GM23338 (cell line): ENCODE measurements at regions not wholly inside any gene's neighbourhood (a gene's known extent, or its start where the extent isn't known, plus 50 kb on each side); places are given as distances from the start of the nearest gene placed in this dataset.

Experiments
- ATAC-seq: fragments of 200-7000 bp; cut with Tn5 transposase; 3 replicates; pipeline ENCODE4 v1.9.1; 2020
- DNase-seq: peaks from one replicate; pipeline ENCODE4 v3.0.0-alpha.2; 2015; ENCODE audit warnings: low spot score
- H2AFZ ChIP-seq: fragments of 200-600 bp; sonication (generic); 2 replicates; pipeline ENCODE4 v1.8.0; 2016; ENCODE audit warnings: antibody characterized with exemption, mild to moderate bottlenecking, moderate library complexity
- H3F3A ChIP-seq: fragments of 200-600 bp; sonication (generic); replicated peaks from 2 replicates; pipeline ENCODE4 v1.8.0; 2017; ENCODE audit warnings: antibody characterized with exemption, mixed run types, low read depth
- H3K27ac ChIP-seq: fragments of 200-600 bp; sonication (generic); 2 replicates; pipeline ENCODE4 v1.6.1; 2016; ENCODE audit warnings: low read depth
- H3K27me3 ChIP-seq: fragments of 200-600 bp; sonication (generic); 2 replicates; pipeline ENCODE4 v1.8.0; 2016; ENCODE audit warnings: mild to moderate bottlenecking, mixed run types, moderate library complexity; ENCODE audit not compliant: insufficient read depth
- H3K36me3 ChIP-seq: fragments of 200-600 bp; sonication (generic); 2 replicates; pipeline ENCODE4 v1.8.0; 2016; ENCODE audit warnings: mild to moderate bottlenecking; ENCODE audit not compliant: insufficient read depth
- H3K4me1 ChIP-seq: fragments of 200-600 bp; sonication (generic); 2 replicates; pipeline ENCODE4 v1.8.0; 2016; ENCODE audit warnings: mild to moderate bottlenecking, moderate library complexity; ENCODE audit not compliant: insufficient read depth
- H3K4me2 ChIP-seq: fragments of 200-600 bp; sonication (generic); 2 replicates; pipeline ENCODE4 v1.7.1; 2017; ENCODE audit warnings: mixed run types
- H3K4me3 ChIP-seq: fragments of 200-600 bp; sonication (generic); 2 replicates; pipeline ENCODE4 v1.6.1; 2016; ENCODE audit warnings: mixed run types
- H3K79me2 ChIP-seq: fragments of 200-600 bp; sonication (generic); replicated peaks from 2 replicates; pipeline ENCODE4 v1.8.0; 2017; ENCODE audit warnings: mild to moderate bottlenecking; ENCODE audit not compliant: insufficient read depth
- H3K9me2 ChIP-seq: fragments of 200-600 bp; sonication (generic); 2 replicates; pipeline ENCODE4 v1.8.0; 2017; ENCODE audit not compliant: insufficient read depth
- H4K20me1 ChIP-seq: fragments of 200-600 bp; sonication (generic); replicated peaks from 2 replicates; pipeline ENCODE4 v1.8.0; 2017; ENCODE audit warnings: mild to moderate bottlenecking; ENCODE audit not compliant: insufficient read depth
- H3K27ac Mint-ChIP-seq: 2 replicates; pipeline ENCODE4 v1.8.0; 2020; ENCODE audit warnings: inconsistent platforms, mild to moderate bottlenecking, moderate library complexity, mixed read lengths
- H3K27me3 Mint-ChIP-seq: 3 replicates; pipeline ENCODE4 v1.8.0; 2022; ENCODE audit warnings: low read depth, mild to moderate bottlenecking, moderate library complexity, mixed read lengths, inconsistent platforms; ENCODE audit not compliant: insufficient read depth, poor library complexity
- H3K36me3 Mint-ChIP-seq: 3 replicates; pipeline ENCODE4 v1.8.0; 2021; ENCODE audit warnings: low read depth, mild to moderate bottlenecking, inconsistent platforms, moderate library complexity, mixed read lengths
- H3K4me1 Mint-ChIP-seq: 3 replicates; pipeline ENCODE4 v1.8.0; 2020; ENCODE audit warnings: mild to moderate bottlenecking, inconsistent platforms, mixed read lengths
- H3K4me3 Mint-ChIP-seq: 3 replicates; pipeline ENCODE4 v1.8.0; 2021; ENCODE audit warnings: moderate library complexity, mild to moderate bottlenecking, inconsistent platforms, mixed read lengths
- H3K9me3 Mint-ChIP-seq: 3 replicates; pipeline ENCODE4 v1.8.0; 2020; ENCODE audit warnings: moderate library complexity, mild to moderate bottlenecking, inconsistent platforms, mixed read lengths
- CREB1 ChIP-seq: fragments of 250-450 bp; sonication (Bioruptor Pico); IDR thresholded peaks from 2 replicates; pipeline ENCODE4 v1.5.0; 2020; ENCODE audit warnings: low read depth, mild to moderate bottlenecking, moderate library complexity
- EZH2 ChIP-seq: fragments of 200-600 bp; sonication (generic); IDR thresholded peaks from one replicate; pipeline ENCODE4 v1.8.0; 2017; ENCODE audit warnings: antibody characterized with exemption, mild to moderate bottlenecking, low read depth; ENCODE audit not compliant: unreplicated experiment
- EZH2phosphoT487 ChIP-seq: fragments of 200-600 bp; sonication (generic); IDR thresholded peaks from one replicate; pipeline ENCODE4 v1.8.1; 2018; ENCODE audit warnings: antibody characterized with exemption; ENCODE audit not compliant: unreplicated experiment
- JUNB ChIP-seq: IDR thresholded peaks from one replicate; pipeline ENCODE4 v1.6.1; 2016; ENCODE audit warnings: antibody characterized with exemption; ENCODE audit not compliant: unreplicated experiment
- STAT1 ChIP-seq: IDR thresholded peaks from one replicate; pipeline ENCODE4 v1.6.1; 2016; ENCODE audit warnings: antibody characterized with exemption; ENCODE audit not compliant: unreplicated experiment
- ZNF114 ChIP-seq: fragments of 250-450 bp; sonication (Bioruptor Pico); IDR thresholded peaks from 2 replicates; pipeline ENCODE4 v1.5.0; 2020; ENCODE audit warnings: mild to moderate bottlenecking, moderate library complexity
- TF ChIP-seq, protein P1 (sequence below), 2 experiments: fragments of 200-600 bp in 1 of 2; sonication (generic) in 1 of 2; conservative IDR thresholded peaks; 2 replicates each; pipeline versions ENCODE4 v1.5.1 to v1.6.1; 2016 to 2017; ENCODE audit warnings: antibody characterized with exemption in 2 of 2, low read depth in 2 of 2, mild to moderate bottlenecking in 2 of 2, moderate library complexity in 1 of 2
- TF ChIP-seq, protein P2 (sequence below): IDR thresholded peaks from 2 replicates; pipeline ENCODE4 v1.6.1; 2016; ENCODE audit warnings: antibody characterized with exemption
- TF ChIP-seq, protein P3 (sequence below): IDR thresholded peaks from one replicate; pipeline ENCODE4 v1.6.1; 2018; ENCODE audit warnings: antibody characterized with exemption; ENCODE audit not compliant: unreplicated experiment

- TF ChIP-seq, protein P1, sequence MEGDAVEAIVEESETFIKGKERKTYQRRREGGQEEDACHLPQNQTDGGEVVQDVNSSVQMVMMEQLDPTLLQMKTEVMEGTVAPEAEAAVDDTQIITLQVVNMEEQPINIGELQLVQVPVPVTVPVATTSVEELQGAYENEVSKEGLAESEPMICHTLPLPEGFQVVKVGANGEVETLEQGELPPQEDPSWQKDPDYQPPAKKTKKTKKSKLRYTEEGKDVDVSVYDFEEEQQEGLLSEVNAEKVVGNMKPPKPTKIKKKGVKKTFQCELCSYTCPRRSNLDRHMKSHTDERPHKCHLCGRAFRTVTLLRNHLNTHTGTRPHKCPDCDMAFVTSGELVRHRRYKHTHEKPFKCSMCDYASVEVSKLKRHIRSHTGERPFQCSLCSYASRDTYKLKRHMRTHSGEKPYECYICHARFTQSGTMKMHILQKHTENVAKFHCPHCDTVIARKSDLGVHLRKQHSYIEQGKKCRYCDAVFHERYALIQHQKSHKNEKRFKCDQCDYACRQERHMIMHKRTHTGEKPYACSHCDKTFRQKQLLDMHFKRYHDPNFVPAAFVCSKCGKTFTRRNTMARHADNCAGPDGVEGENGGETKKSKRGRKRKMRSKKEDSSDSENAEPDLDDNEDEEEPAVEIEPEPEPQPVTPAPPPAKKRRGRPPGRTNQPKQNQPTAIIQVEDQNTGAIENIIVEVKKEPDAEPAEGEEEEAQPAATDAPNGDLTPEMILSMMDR (conservative IDR thresholded peaks at IDR 0.05; ENCODE audit: low read depth in 2 of 2): no peak
- TF ChIP-seq, protein P2, sequence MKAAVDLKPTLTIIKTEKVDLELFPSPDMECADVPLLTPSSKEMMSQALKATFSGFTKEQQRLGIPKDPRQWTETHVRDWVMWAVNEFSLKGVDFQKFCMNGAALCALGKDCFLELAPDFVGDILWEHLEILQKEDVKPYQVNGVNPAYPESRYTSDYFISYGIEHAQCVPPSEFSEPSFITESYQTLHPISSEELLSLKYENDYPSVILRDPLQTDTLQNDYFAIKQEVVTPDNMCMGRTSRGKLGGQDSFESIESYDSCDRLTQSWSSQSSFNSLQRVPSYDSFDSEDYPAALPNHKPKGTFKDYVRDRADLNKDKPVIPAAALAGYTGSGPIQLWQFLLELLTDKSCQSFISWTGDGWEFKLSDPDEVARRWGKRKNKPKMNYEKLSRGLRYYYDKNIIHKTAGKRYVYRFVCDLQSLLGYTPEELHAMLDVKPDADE: no peak
- TF ChIP-seq STAT1 (no peak), EZH2phosphoT487 (no peak), CREB1 (no peak), ZNF114 (no peak), EZH2 (no peak)
Observed at GRCh38 chr6:148069256-148069655, 273.4 kb upstream of the SASH1 start (continued).

- ATAC-seq (no peak), DNase-seq (no peak)
- no peaks in the 10 kb centered on the region for H3K27me3 Mint-ChIP-seq
- no peak overlapping the region for H3K4me2 ChIP-seq
- H3K27ac ChIP-seq: no peak overlapping the region
- H3K36me3 ChIP-seq: no peaks in the 10 kb centered on the region
- no peaks in the 10 kb centered on the region for H4K20me1 ChIP-seq
- H3K4me1 ChIP-seq: no peaks in the 10 kb centered on the region
- H3F3A ChIP-seq: no peaks in the 10 kb centered on the region
- peaks cover 13% of the 10 kb centered on the region for H3K9me3 Mint-ChIP-seq
- no peaks in the 10 kb centered on the region; the same call in 2 of the 3 replicates for H3K36me3 Mint-ChIP-seq
- no peak overlapping the region for H3K4me3 Mint-ChIP-seq
- H3K4me1 Mint-ChIP-seq: no peaks in the 10 kb centered on the region
- no peaks in the 10 kb centered on the region for H3K79me2 ChIP-seq
- H3K27ac Mint-ChIP-seq: no peak overlapping the region
- no peaks in the 10 kb centered on the region for H3K9me2 ChIP-seq
- no peaks in the 10 kb centered on the region for H3K27me3 ChIP-seq
- H3K4me3 ChIP-seq: no peak overlapping the region
- no peak overlapping the region for H2AFZ ChIP-seq
- TF ChIP-seq, protein P2: no peak
- TF ChIP-seq, protein P3, sequence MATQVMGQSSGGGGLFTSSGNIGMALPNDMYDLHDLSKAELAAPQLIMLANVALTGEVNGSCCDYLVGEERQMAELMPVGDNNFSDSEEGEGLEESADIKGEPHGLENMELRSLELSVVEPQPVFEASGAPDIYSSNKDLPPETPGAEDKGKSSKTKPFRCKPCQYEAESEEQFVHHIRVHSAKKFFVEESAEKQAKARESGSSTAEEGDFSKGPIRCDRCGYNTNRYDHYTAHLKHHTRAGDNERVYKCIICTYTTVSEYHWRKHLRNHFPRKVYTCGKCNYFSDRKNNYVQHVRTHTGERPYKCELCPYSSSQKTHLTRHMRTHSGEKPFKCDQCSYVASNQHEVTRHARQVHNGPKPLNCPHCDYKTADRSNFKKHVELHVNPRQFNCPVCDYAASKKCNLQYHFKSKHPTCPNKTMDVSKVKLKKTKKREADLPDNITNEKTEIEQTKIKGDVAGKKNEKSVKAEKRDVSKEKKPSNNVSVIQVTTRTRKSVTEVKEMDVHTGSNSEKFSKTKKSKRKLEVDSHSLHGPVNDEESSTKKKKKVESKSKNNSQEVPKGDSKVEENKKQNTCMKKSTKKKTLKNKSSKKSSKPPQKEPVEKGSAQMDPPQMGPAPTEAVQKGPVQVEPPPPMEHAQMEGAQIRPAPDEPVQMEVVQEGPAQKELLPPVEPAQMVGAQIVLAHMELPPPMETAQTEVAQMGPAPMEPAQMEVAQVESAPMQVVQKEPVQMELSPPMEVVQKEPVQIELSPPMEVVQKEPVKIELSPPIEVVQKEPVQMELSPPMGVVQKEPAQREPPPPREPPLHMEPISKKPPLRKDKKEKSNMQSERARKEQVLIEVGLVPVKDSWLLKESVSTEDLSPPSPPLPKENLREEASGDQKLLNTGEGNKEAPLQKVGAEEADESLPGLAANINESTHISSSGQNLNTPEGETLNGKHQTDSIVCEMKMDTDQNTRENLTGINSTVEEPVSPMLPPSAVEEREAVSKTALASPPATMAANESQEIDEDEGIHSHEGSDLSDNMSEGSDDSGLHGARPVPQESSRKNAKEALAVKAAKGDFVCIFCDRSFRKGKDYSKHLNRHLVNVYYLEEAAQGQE: no peak
- no peak for TF ChIP-seq CREB1
- TF ChIP-seq STAT1: no peak
- TF ChIP-seq JUNB: no peak
- TF ChIP-seq, protein P1 (conservative IDR thresholded peaks at IDR 0.05; ENCODE audit: low read depth in 2 of 2): no peak
- no peak for TF ChIP-seq EZH2
Observed at GRCh38 chr6:148074291-148074690, 268.3 kb upstream of the SASH1 start.
